Osteocyte (in vitro differentiated cells): ENCODE measurements at regions not wholly inside any gene's neighbourhood (a gene's known extent, or its start where the extent isn't known, plus 50 kb on each side); places are given as distances from the start of the nearest gene placed in this dataset.

Source experiments
- DNase-seq: peaks from one replicate; pipeline ENCODE4 v3.0.0; 2021; ENCODE audit warnings: mixed read lengths; ENCODE audit not compliant: unreplicated experiment; ENCODE audit errors: extremely low spot score
- H3K27ac Mint-ChIP-seq: one replicate; pipeline ENCODE4 v1.8.0; 2021; ENCODE audit warnings: mild to moderate bottlenecking, mixed read lengths; ENCODE audit not compliant: unreplicated experiment
- H3K27me3 Mint-ChIP-seq: one replicate; pipeline ENCODE4 v1.8.0; 2021; ENCODE audit warnings: mixed read lengths; ENCODE audit not compliant: unreplicated experiment
- H3K36me3 Mint-ChIP-seq: one replicate; pipeline ENCODE4 v1.8.0; 2021; ENCODE audit warnings: mixed read lengths; ENCODE audit not compliant: unreplicated experiment
- H3K4me1 Mint-ChIP-seq: one replicate; pipeline ENCODE4 v1.8.0; 2021; ENCODE audit warnings: mixed read lengths; ENCODE audit not compliant: unreplicated experiment
- H3K4me3 Mint-ChIP-seq: one replicate; pipeline ENCODE4 v1.8.0; 2021; ENCODE audit warnings: mild to moderate bottlenecking, moderate library complexity, mixed read lengths; ENCODE audit not compliant: unreplicated experiment
- H3K9me3 Mint-ChIP-seq: one replicate; pipeline ENCODE4 v1.8.0; 2021; ENCODE audit warnings: mixed read lengths; ENCODE audit not compliant: unreplicated experiment
- CTCF ChIP-seq: fragments of 200-600 bp; sonication (generic); IDR thresholded peaks from 2 replicates; pipeline ENCODE4 v1.5.0; 2021; ENCODE audit warnings: antibody characterized with exemption, mild to moderate bottlenecking, moderate library complexity

GRCh38 chr14:71183876-71184689 is 276.8 kb downstream of the PCNX1 start:
- H3K27ac Mint-ChIP-seq, result no peak overlapping the region
- no peaks in the 10 kb centered on the region for H3K9me3 Mint-ChIP-seq
- TF ChIP-seq CTCF, result no peak
- H3K4me3 Mint-ChIP-seq, result no peak overlapping the region
- no peak for DNase-seq
- H3K27me3 Mint-ChIP-seq, result no peaks in the 10 kb centered on the region
- peaks cover 5% of the 10 kb centered on the region for H3K4me1 Mint-ChIP-seq
- H3K36me3 Mint-ChIP-seq, result no peaks in the 10 kb centered on the region

- no peak for TF ChIP-seq CTCF
- H3K27ac Mint-ChIP-seq, result no peak overlapping the region
- H3K4me3 Mint-ChIP-seq, result no peak overlapping the region
- peaks cover 5% of the 10 kb centered on the region for H3K27me3 Mint-ChIP-seq
- no peak for DNase-seq
- no peaks in the 10 kb centered on the region for H3K36me3 Mint-ChIP-seq
- peaks cover 5% of the 10 kb centered on the region for H3K4me1 Mint-ChIP-seq
- no peaks in the 10 kb centered on the region for H3K9me3 Mint-ChIP-seq
Observed at GRCh38 chr14:71185637-71186036, 278.4 kb downstream of the PCNX1 start.

GRCh38 chr14:71187633-71188356 is 280.5 kb downstream of the PCNX1 start:
- peaks cover 5% of the 10 kb centered on the region for H3K27me3 Mint-ChIP-seq
- no peak for DNase-seq
- no peak overlapping the region for H3K4me3 Mint-ChIP-seq
- no peak for TF ChIP-seq CTCF
- no peak overlapping the region for H3K27ac Mint-ChIP-seq
- H3K9me3 Mint-ChIP-seq, result no peaks in the 10 kb centered on the region
- H3K36me3 Mint-ChIP-seq, result no peaks in the 10 kb centered on the region
- peaks cover 5% of the 10 kb centered on the region for H3K4me1 Mint-ChIP-seq

- no peaks in the 10 kb centered on the region for H3K9me3 Mint-ChIP-seq
- H3K36me3 Mint-ChIP-seq, result no peaks in the 10 kb centered on the region
- no peak overlapping the region for H3K4me3 Mint-ChIP-seq
- no peak for DNase-seq
- peaks cover 5% of the 10 kb centered on the region for H3K27me3 Mint-ChIP-seq
- H3K4me1 Mint-ChIP-seq, result peaks cover 5% of the 10 kb centered on the region
- no peak for TF ChIP-seq CTCF
- no peak overlapping the region for H3K27ac Mint-ChIP-seq
Observed at GRCh38 chr14:71190770-71191374, 283.6 kb downstream of the PCNX1 start.

- no peak overlapping the region for H3K4me3 Mint-ChIP-seq
- peaks cover 5% of the 10 kb centered on the region for H3K27me3 Mint-ChIP-seq
- H3K27ac Mint-ChIP-seq, result no peak overlapping the region
- H3K36me3 Mint-ChIP-seq, result no peaks in the 10 kb centered on the region
- no peak for DNase-seq
- no peaks in the 10 kb centered on the region for H3K4me1 Mint-ChIP-seq
- TF ChIP-seq CTCF, result no peak
- no peaks in the 10 kb centered on the region for H3K9me3 Mint-ChIP-seq
Observed at GRCh38 chr14:71193663-71194062, 286.4 kb downstream of the PCNX1 start.
